Activated CD4-positive, alpha-beta T cell treated with anti-CD3 and anti-CD28 coated beads, Interleukin-2, Interleukin-4, amounts not matched to agents 100 ng/mL and 50 ng/mL, durations not matched to agents 16 hours and 8 hours (primary cell): ENCODE measurements at regions not wholly inside any gene's neighbourhood (a gene's known extent, or its start where the extent isn't known, plus 50 kb on each side); places are given as distances from the start of the nearest gene placed in this dataset.
A peak's percentile ranks its signal among the peaks of the same experiment; 100 is the strongest.
"Not testable (repeated sequence)": the region's sequence is repeated elsewhere in the genome, so short reads cannot be mapped to it uniquely, and the experiment has no call there.

Experiments
- DNase-seq: peaks from one replicate; pipeline ENCODE4 v3.0.0-alpha.2; 2020; ENCODE audit warnings: low spot score

DNA sequence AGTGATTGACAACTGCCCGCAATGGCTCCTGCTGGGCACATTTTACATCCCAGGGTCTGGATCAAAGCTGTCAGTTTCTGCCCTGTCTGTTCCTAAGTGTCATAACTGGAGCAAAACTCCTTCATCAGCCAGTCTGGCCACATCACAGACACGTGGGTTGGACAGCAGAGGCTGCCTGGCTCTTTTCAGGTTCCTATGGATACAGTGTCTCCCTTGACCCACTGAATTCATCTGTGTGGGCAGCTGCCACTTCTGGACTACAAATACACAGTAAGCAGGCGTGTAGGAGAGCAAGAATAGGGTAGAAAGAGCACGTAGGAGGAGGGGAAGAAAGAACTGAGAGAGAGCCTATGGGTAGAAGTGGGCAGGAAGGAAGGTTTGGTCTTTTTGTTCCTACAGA lies 238.0 kb downstream of the ENC1 start:
- DNase-seq: no peak

DNA sequence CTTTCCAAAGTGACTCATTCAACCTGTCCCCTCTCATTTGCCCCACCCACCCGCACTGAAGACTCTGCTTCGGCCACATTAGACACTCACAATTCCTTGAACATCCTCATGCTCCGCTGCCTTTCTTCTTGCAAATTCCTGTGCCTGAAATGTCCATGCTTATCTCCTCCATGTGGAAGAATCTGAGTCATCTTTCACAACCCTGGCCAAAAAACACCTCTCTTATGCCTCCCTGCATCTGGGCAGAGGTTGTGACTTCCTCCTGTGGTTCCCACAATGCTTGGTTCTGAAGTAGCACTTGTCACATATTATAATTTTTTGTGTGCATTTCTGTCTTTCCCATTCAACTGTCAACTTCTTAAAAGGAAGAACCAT lies 238.6 kb downstream of the ENC1 start:
- no peak for DNase-seq

DNA sequence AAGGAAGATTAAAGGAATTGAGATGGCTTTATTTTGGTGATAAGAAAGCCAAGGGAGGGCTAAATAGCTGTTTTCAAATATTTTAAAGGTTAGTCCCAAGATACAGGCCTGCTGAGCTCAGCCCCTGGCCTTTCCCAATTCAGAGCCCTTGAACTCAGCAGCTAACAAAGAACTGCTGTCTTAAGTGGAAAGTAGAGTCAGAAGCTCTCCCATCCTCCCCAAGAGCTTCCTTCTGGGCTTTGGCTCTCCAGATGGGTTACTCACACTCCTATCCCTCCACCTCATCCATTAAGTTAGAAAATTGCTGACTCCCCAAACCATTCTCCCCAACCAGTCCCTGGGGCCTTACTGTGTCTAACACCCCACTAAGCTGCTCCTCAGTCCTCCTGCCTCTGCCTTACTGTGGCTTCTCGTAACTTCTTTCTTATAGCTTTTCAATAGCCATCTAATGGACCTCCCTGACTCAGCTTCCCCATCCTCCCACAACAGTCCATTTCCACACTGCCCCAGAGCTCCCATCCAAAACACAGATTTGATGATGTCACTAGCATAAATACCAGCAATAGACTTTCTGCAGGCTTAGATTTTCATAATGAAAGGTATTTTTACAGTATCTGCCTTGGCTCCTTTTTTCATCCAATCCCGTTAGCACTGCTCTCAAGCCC lies 239.1 kb downstream of the ENC1 start:
- DNase-seq: no peak

GRCh38 chr5:74400067-74400466 lies 240.5 kb downstream of the ENC1 start:
- DNase-seq: no peak

GRCh38 chr5:74396913-74397622 lies 243.5 kb downstream of the ENC1 start:
- DNase-seq: no peak

GRCh38 chr5:74394916-74395880 lies 245.3 kb downstream of the ENC1 start:
- no peak for DNase-seq

DNA sequence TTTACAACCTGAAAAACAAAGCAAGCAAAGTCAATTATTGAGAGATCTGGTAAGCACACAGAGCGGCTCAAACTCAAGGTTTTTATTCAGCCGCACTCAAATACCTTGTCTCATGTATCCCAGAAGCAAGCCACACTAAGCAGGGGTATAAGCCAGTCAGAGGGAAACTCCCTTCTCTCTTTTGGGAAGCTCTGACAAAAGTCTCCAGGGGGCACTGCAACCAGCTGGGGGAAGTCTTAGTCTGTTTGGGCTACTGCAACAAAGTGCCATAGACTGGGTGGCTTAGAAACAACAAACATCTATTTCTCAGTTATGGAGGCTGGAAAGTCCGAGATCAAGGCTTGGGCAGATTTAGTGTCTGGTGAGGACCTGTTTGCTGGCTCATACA lies 246.0 kb downstream of the ENC1 start:
- DNase-seq: no peak

- DNase-seq: peak; percentile 18
Observed at GRCh38 chr5:74393943-74394342, 246.6 kb downstream of the ENC1 start.

GRCh38 chr5:74392711-74393351 lies 247.7 kb downstream of the ENC1 start:
- DNase-seq: no peak

GRCh38 chr5:74391410-74391809 lies 249.1 kb downstream of the ENC1 start:
- DNase-seq: no peak

GRCh38 chr5:74390822-74391221 lies 249.7 kb downstream of the ENC1 start:
- no peak for DNase-seq

DNA sequence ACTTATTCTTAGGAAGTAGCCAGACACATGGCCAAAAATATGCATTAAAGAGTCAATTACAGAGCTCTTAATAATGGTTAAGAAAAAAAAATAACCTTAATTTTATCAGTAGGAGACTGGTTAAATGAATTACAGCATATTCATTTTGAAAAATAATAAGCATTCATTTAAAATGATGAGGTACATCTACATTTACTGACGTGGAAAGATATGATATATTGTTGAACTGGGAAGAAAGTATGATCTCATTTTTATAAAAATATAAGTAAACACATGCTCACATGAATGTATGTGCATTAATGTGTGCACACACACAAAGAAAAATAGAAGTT lies 250.3 kb downstream of the ENC1 start:
- DNase-seq: no peak

DNA sequence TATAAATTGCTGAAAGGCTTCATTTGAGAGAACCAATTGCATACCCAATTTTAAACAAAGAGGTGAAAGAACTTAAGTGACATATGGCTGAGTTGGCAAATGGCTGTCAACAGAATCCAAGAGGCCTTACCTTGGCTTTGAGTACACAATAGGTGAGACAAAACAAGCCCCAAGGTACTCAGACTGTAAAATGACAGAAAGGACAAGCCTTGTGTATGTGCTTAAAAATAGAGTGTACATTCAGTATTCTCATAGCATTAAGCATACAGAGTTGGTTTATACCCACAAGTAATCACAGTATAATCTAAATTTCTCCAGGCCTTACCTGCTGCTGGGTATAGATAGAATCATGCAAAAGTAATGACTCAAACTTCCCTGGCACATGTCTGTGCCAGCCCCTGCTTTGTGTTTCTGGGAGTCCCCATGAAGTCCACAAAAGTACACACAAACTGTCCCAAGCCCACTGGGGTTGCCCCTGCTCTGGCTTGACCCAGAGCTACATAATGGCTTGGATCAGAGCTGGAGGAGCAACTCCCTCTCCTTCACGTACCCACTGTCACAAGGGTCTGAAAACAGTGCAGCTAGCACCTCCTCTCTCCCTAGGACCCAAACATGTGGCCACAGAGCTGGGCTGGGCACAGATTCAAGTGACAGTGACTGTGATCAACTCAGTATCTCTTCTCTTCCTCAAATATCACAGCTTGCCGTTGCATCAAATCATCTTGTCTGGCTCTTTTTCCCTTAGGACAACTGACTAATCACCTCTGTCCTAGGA lies 250.8 kb downstream of the ENC1 start:
- DNase-seq: no peak

DNA sequence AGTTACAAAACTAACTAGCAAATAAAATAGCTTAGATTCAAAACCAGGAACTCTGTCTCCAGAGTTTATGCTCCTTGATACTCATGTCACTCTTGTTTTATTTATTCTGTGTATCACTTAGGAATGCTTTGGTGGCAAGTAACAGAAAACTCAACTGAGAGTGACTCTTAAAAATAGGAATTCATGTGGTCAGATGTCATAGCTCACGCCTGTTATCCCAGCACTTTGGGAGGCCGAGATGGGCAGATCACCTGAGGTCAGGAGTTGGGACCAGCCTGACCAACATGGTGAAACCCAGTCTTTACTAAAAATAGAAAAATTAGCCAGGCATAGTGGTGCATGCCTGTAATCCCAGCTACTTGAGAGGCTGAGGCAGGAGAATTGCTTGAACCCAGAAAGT lies 252.1 kb downstream of the ENC1 start:
- DNase-seq: not testable (repeated sequence)

DNA sequence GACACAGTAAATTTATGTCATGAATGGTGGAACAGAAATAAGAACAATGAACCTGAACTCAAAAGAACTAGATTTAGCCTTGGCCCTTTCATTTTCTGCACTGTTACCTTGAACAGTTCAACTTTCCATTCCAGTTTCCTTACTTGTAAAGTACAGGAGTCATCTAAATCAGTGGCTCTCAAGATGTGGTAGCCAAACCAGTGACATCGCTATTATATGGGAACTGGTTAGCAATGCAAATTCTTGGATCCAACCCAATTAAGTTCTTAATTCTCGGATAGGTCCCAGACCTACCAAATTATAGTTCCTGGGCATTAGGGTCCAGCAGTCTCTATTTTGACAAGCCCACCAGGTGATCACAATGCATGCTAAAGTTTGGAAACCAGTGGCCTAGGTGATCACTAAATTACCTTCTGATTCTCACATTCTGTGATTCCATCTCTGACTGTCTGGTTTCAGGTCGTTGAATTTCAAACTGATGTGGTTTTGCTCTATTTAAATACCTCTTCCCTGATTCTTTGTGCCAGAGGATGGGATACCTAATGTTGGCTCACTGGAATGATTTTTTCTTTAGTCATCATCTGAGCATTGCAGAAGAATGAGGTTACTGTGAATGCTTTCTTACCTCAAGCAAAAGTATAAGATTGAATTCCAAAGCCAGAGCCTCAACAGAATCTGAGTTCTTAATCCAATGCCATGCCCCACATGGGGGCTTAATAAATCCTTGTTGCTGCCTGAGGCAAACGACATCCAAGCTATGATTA lies 253.8 kb downstream of the ENC1 start:
- no peak for DNase-seq

GRCh38 chr5:74384851-74385250 lies 255.7 kb downstream of the ENC1 start:
- DNase-seq: no peak

DNA sequence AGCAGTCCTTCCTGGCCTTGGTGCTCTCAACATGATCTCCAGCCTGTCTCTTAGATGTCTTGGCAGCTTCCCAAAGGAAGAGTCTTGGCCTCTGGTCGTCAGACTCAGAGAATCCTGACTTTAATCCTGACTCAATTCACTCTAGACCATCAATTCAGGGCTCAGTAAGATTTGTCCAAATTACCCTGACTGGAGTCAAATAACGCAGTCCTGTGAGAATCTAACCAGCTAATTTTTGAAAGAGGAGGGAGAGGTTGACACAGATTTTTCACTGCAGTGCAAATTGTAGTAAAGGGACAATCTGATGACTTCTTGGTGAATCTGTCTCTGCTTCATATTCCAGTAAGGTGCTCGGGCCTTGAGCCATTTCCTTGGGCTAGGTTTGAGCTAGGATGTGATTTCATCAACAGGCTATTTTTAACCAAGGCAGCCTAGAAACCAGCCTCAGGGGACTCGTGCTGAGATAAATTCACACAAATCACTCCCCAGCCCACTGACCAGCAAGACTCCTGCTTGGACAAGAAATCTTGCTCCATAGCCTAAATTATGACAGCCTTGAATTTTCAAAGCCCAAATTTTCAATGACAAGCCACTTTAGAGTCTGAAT lies 257.4 kb downstream of the ENC1 start:
- no peak for DNase-seq

DNA sequence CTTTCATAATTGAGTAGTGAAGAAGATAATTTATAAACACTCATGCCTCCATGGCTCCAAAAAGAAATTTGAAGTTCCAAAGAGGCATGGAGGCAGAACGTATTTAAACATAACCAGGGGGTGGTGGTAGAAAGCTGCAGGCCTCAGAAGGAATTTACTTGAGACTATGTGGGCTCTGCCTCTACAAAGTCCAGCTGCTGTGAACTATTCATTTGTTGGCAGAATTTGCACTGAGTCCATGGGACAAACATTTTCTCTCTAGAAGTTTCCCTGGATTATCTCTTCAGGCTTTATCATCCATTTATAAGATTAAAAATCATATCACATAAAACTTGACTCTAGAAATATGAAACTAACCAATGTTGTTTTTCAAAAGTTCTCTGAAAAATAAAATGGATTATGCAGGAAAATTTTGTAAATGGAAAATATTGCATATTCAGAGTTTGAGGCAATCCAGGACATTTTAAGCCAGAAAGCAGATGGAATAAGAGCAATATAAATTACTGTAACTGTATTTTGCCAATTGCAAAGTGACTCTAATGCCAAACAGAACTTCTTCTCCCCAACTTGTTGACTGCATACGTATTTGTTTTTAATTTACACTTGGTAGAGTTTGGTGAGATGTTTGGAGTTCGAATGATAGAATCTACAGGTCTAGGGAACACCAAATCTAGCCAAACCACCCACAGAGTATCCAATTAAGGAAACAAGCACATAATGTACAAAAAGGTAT lies 258.2 kb downstream of the ENC1 start:
- DNase-seq: no peak

DNA sequence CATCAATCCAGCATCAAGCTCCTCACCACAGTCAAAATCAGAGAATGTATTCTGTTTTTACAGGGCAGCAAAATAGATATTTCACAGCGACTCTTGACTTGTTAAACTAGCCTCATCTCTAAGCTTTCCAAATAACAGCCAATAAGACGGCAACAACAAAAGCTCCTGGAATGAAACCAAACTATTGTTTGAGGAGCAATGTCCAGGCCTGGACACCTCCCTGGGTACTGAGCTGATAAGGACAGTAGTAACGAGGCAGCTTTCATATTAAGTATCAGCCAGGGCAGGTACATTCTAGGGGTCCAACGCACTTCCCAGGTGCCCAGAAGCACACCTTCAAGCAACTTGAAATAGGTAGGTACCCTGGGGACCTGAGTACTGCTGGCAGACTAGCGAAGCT lies 260.3 kb downstream of the ENC1 start:
- no peak for DNase-seq

DNA sequence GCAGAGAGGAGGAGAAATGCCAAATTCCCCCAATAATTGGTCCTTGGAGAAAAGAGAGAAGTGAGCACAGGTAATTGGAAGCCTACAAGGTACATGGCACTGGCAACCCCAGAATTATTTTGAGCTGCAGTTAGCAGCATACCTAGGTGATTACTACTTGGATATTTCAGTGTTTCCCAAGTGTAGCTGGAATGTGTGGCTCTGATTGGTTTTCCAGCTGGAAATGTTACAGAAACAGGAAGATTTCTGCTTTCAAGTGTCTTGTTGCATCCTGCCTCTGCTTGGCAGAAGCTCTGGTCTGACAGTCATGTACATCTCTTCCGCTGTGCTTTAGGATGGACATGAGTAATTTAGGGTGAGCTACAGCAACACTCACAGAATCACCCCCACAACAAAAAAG lies 262.1 kb downstream of the ENC1 start:
- DNase-seq: no peak
